ENCODE measurements at regions not wholly inside any gene's neighbourhood (a gene's known extent, or its start where the extent isn't known, plus 50 kb on each side); places are given as distances from the start of the nearest gene placed in this dataset.
"Not testable (repeated sequence)": the region's sequence is repeated elsewhere in the genome, so short reads cannot be mapped to it uniquely, and the experiment has no call there.

GRCh38 chr5:179399327-179399726, 54.1 kb upstream of the ADAMTS2 start:
- DNase-seq (ENCODE audit: missing footprints); ATAC-seq; intact Hi-C loops (cut with DNase I): not testable (repeated sequence)

GRCh38 chr5:179397516-179397915, 52.3 kb upstream of the ADAMTS2 start:
- DNase-seq (ENCODE audit: missing footprints), result no peak
- no peak for ATAC-seq
- intact Hi-C loops (cut with DNase I), result no loop called here

Data from Right ventricle myocardium inferior (tissue), 1 donor.